HG02759 (cell line): ENCODE measurements at regions not wholly inside any gene's neighbourhood (a gene's known extent, or its start where the extent isn't known, plus 50 kb on each side); places are given as distances from the start of the nearest gene placed in this dataset.

ENCODE experiments used
- ATAC-seq: cut with Tn5 transposase; IDR thresholded peaks from one replicate; pipeline ENCODE4 v1.9.1; 2021; ENCODE audit warnings: mild to moderate bottlenecking, moderate library complexity; ENCODE audit not compliant: unreplicated experiment

DNA sequence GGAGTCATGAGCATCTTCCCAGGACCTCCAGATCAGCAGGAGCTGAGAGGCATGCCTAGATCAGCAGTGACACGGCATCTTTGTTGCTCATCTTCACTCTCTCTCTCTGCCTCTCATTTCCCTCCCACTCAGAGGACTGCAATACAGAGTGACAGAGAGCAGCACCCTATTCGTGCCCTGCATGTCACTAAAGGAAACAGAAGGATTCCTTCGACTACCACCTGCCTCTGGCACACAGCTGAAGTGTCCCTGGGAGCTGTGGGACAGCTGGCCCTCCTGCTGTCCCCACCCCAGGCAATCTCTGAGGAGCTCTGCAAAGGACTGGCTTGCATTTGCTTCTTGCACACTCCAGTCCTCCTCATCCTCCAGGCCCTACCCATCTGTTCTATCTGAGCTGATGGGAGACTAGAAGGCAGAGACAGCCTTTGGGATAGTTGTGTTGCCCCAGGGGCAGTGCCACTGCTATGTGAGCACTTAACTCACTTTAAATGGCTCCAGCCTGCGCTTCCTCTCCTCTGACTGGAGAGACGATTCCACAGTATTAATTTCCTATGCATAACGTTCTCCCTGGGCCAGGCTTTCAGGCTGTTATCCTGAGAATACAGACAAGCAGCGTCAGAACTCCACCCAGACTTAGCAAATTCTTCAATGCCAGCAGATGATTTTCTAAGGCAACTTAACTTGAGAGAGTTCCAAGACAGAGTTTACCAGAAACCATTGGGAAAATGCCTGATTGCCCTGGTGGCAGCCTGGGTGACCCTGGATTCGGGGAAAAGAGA lies 167.6 kb upstream of the MAP1B start:
- no peak for ATAC-seq

DNA sequence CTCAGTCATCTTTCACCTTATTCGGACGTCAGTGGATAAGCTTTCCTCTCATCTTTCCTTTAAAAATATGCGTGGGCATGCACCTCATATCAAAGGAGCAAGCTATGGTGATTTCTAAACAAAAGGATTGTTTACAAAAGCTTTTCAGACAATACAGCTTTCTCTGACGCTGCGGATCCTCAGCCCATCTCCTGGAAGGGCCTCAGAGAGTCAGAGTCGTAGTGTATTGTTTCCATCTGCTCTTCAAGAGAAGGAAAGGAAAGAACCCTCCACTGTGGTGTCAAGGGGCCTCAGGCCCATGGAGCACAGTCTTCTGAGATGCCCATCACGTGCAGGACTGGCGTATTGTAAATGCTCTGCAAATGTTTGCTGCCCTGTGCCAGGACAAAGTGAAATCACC lies 163.4 kb upstream of the MAP1B start:
- ATAC-seq: no peak

DNA sequence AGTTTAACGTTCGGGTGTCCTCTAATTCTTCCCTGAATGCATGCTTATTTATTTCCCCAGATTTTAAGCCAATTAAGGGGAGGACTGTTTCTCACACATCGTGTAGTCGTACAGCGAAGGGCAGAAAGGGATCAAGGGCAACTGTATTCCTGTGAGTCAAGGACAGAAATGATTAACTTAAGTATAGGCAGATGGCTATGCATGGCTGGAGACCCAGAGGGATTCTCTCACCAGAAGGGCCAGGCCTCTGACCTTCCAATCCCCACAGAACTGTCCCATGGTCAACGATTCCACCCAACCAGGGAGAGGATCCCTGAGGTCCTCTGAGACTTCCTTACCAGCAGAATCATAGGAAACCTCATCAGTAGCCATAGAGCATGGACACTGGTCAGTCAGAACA lies 161.8 kb upstream of the MAP1B start:
- no peak for ATAC-seq

DNA sequence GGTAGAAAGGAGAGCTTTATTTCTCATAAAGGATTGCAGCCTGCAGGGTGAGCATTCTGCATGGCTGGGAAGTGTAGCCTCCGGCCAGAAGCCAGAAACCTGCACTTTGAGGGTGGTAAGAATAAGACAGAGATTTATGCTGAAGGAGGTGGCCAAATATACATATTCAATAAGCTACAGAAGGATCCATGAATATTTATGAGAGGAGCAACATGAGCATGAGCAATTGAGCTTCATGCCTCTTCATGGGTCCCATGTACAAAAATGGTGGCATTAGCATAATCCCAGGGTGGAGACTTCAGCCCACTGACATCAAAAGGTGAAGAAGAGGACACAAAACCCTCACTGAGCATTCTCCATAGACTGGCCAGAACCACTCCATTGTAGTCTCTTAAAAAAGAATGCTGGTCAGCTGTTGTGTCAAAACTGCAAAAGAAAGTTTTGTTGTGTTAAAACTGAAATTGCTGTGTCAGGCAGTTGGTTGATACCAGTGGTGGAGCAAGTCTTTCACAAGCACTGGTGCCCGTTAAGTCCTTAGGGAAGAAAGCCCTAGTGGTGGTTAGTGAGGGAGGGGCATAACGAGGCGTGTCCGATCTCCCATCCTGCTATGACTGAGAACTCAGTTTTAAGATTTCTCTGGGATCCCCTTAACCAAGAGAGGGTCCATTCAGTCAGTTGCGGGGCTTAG lies 160.8 kb upstream of the MAP1B start:
- no peak for ATAC-seq

DNA sequence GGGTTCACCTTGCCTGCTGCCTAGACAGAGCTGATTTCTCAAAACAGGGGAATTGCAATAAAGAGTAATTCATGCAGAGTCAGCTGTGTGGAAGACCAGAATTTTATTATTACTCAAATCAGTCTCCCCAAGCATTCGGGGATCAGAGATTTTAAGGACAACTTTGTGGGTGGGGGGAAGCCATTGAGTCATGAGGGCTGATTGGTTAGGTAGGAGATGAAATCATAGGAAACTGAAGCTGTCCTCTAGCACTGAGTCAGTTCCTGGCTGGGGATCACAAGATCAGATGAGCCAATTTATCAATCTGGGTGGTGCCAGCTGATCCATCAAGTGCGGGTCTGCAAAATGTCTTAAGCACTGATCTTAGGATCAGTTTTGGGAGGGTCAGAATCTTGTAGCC lies 159.1 kb upstream of the MAP1B start:
- ATAC-seq: no peak

DNA sequence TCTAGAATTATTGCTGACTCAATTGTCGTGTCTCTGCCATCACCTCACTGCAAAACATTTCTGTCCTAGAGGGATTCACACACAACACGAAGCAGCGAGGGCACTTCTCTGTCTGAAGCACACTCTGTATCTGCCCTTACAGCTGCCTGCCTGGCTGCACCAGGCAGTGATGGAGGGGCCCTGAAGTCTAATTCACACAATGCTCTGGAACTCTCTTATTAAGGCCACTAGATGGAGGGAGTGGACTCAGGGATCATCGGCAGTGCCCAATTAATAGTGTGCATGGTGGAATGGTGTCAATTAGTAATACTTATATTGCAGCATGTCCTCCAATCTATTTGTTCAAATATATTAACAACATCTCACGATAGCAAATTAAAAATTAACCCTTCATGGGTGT lies 157.5 kb upstream of the MAP1B start:
- no peak for ATAC-seq

DNA sequence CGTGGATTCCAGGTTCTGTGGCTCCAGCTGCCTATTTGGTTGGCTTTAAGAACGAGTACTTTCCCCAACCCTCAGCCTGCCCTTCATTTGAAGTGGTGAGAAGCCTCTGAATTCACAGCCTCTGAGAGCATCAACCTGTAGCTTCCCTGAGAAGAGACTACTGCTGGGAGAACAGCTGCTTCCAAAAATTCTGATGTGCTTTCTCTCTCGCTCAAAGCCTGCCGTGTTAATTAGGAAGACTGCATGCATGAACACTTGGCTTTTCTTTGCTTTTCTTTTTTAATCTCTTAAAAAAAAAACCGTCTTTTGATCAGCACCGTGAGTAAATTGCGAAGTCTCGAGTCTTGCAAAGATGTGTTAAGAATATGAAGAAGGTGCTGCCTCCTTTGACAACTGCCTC lies 153.4 kb upstream of the MAP1B start:
- ATAC-seq: no peak

DNA sequence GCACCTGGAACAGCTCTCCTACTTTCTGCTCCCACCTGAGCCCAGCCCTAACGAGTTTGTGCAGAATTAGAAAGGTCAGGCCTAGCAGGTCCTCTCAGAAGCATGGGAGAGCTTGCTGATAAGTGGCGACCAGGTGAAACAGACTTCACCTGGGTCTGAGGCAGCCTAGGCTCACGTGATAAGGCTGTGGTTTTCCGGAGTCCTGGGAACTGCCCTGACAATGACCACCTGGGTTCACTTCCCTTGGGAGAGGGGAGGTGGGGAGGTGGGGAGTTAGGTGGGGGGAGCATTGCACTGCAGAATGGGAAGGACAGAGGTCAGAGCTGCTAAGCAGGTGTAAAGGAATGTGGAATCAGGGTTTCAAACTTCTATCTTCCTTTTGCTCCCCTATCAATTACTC lies 152.9 kb upstream of the MAP1B start:
- ATAC-seq: no peak

DNA sequence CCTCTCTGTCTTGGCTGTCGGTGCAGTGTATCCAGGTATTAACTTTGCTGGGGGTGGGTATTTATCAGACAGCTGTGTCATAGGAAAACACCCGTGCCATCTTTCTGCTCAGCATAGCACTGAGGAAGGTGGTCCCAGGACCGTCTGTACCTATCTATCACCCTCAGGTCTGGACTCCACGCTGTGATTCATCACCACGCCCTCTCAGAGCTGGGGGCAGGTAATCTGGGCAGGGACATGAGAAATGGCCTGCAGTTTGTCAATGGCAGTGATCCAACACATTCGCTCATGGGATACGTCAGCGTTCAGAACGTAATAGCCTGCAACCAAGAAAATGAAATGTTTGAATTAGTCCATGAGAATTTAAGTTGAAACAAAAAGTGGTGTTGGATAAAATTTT lies 151.6 kb upstream of the MAP1B start:
- no peak for ATAC-seq

DNA sequence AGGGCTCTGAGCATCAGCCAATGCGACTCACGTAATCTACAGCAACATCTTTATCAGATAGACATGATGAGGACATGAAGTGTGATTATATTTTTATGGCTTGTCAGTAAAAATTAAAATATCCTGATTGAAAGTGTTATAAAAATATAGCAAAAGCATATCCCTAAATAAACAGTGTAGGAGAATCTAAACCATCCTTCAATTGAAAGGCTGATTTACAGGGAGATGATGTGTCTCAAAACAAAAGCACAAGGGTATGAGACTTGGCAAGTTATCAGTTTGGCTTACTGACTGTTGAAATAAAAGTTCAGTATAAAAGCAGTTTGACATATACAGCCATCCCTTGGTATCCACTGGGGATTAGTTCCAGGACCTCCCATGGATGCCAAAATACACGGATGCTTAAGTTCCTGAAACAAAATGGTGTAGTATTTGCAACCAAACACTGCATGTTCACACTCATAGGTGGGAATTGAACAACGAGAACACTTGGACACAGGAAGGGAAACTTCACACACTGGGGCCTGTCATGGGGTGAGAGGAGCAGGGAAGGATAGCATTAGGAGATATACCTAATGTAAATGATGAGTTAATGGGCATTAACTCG lies 149.9 kb upstream of the MAP1B start:
- no peak for ATAC-seq

DNA sequence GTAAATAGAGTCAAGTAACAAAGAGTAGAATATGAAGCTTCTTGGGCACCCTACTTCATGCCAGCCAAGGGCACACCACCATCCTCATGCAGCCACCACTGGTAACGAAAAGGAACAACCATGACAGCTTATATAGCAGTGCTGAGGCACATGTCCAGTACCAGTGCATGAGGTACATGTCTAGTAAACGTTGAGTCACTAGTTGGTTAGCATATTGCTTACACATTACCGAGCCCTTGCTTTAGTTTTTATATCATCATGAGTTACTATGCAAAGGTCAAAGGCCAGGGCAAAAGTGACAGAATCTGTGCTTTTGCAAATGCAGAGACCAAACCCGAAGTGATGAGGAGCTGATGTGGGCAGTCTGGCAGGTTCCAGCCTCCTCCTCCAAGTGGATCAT lies 147.1 kb upstream of the MAP1B start:
- ATAC-seq: no peak

DNA sequence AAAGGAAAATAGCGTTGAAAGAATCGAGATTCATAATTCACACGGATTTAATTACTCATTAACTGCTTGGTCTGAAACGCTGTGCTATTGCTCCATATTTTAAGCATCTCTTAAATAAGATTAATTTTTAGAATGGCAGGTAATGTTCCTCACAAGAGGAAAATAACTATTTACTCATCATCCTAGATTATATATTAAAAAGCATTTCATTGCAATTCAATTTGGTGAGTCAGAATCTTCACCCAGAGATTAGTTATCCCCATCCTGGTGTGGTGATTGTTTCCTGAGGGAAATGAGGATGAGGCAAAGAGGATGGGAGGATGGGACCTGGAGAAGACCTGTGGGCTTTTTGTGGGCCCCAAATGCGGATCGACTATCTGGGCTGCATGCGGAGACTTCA lies 145.5 kb upstream of the MAP1B start:
- no peak for ATAC-seq

DNA sequence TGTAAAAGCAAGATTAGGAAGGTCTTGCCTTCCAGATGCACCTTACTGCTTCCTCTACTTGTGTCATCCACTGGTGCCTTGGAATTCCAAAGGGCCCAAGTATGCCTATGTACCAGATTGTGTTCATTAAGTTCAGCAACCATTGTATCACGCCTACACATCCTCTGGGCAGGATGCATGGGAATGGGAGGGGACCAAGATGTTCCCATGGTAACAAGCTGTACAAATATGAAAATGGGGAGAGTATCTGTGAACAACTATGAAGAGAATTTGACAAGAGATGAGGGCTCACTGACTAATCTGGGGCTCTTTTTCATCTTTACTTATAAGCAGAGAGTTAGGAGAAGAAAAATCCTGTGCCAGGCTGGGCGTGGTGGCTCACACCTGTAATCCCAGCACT lies 137.8 kb upstream of the MAP1B start:
- no peak for ATAC-seq

DNA sequence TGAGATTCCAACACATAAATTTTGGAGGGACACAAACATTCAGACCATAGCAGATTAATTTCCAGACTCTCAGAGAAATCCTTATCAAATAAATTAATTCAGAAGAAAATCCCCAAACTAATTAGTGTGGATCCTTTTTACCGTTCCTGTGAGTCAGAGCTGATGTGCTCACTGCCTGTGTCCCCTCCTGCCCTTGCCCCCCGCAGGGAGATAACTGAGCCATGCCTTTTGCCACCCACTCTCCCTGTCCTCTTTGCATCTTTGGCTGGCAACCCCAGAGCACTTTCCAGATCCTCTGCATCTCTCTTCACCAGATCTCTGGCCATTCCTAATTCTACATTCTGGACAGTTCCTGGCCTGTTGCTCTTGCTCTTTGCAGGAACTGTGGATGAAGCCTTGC lies 135.4 kb upstream of the MAP1B start:
- ATAC-seq: no peak

DNA sequence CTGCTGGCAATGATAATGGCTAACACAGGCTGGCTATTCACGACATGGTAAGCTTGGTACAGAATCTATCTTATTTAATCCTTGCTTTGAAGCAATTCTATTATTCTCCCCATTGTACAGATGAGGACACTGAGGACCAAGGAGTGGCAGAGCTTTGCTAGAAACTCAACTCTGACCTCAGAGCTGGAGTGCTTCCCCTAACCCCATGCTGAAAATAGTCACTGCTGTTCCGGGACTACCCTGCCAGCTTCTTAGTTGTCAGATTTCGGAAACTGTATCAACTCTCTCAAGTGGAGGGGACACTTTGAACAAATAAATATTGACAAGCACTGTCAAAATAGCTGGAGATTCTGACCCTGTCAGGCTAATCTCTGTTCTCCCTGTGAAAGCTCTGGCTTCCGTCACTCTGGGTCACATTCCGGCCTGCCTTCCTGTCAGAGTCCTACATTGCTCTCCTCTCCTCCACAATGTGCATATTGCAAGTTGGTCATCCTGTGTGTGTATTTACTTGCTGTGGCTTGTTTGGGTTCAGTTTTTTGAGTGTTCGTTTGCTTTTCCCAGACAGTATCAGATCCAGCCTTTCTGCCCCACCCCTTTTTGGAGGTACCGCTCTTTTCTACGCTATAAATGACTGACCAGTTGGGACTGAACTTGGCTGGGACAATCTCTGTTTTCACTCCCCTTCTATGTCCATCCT lies 134.3 kb upstream of the MAP1B start:
- no peak for ATAC-seq

DNA sequence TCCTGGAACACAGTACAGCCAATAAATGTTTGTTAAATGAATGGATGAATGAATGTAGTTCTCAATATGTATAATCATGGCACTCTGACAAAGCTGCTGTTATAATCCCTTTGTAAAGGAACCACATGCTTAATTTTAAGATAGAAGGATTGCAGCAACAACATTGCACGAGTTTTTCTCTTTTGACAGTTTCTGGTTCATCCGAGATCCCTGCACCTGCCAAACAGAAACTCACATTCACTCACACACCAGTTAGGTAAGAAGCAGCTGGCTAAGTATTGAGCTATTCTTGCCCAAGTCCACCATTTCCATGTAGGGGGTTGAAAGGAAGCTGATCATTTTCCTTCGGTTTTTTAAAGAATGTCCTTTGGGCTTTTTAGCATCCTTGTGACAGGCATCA lies 133.7 kb upstream of the MAP1B start:
- no peak for ATAC-seq

DNA sequence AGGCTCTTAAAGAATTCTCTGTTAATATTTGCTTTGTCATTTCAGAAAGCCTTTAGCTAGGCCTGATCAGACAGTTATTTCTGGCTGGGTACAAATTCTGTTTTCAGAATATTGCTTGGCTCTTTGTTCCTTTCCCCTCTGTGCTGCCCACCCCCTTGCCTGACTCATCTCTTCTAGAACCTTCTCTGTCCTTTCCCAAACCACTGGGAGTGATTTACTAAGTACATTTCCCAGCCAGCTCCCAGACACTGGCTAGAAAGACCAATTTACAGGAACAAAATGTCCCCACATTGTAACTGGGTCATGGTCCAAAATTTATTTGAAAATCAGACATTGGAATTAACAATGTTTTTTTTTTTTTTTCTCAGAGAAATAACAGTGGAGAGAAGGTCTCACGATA lies 133.1 kb upstream of the MAP1B start:
- ATAC-seq: no peak

DNA sequence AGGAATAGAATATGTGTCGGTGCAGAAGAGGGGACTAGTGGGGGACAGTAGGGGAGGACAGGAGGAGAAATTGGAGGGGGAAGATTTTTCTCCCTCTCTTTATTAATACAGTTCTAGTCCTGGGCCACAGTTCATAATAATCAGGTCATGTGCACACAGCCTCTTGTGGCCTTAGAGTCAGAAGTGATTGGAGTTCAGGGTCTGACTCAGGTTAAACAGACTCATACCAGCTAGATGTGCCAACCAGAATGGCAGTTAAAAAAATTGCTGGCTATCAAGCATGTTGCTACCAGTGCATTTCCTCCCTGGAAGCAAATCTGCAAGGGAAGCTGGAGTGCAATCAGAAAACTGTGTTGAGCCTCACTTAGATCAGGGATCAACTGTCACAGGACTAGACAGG lies 132.7 kb upstream of the MAP1B start:
- no peak for ATAC-seq

DNA sequence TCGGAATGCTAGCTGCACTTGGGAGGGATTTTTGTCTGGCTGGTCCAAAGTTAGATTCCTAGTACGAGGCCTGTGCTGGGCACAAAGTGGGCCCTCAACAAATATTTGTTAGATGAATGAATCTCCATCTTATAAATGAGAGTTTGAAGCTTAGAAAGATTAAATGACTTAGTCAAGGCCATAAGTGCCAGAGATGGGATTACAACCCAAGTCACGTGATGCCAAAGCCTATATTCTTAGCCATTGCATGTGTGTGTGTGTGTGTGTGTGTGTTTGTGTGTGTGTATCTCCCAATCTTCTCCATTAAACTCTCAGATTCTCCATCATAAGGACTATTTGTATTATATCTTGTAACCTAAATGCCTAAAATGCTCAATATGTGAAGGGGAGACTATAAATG lies 130.8 kb upstream of the MAP1B start:
- no peak for ATAC-seq

DNA sequence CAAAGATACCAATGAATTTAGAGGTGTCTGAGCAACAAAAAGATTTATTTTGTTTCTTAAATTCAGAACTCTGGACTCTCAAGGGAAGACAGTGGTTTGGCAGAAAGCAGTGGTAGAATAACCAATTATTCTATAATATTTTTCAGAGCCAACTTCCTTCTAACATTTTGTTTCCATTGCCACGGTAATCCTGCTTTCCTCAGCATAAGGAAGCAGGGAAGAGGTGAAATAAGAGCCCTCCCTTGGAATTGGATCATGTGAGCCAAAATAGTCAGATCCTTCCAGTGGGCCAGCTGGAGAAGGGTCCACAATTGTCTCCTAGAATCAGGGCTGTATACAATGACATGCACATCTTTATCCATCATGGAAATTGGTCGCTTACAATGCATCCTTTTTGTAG lies 130.0 kb upstream of the MAP1B start:
- no peak for ATAC-seq

DNA sequence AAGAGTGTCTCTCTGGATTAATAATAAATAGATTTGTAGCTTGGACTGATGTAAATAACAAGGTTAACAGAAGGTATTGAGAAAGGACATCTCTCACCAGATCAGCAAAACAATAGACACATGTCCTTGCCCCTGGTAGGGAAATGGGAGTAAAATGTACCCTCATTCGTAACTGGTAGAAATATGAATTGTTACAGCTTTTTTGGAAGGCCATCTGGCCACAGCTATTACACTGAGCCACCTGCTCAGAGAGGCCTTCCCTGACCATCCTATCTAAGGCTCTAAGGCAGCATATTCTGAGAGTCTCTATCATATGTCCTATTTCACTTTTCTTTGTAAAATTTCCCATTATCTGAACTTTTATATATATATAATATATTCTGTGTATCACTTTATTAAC lies 129.1 kb upstream of the MAP1B start:
- no peak for ATAC-seq
